ENCODE measurements at regions not wholly inside any gene's neighbourhood (a gene's known extent, or its start where the extent isn't known, plus 50 kb on each side); places are given as distances from the start of the nearest gene placed in this dataset.

GRCh38 chr2:220432645-220433044, 805.2 kb downstream of the SLC4A3 start:
- TF ChIP-seq SMC3 (conservative IDR thresholded peaks at IDR 0.05; ENCODE audit: poor library complexity): no peak
- TF ChIP-seq MXI1 (conservative IDR thresholded peaks at IDR 0.05; ENCODE audit: poor library complexity, severe bottlenecking): no peak
- TF ChIP-seq TAF1 (IDR thresholded peaks at IDR 0.05; ENCODE audit: low read depth): no peak
- TF ChIP-seq EZH2 (IDR thresholded peaks at IDR 0.05; ENCODE audit: borderline replicate concordance, insufficient read depth, low read length, poor library complexity, severe bottlenecking): no peak
- no peak for TF ChIP-seq CTCF (IDR thresholded peaks at IDR 0.05; ENCODE audit: poor library complexity, severe bottlenecking)
- TF ChIP-seq REST (IDR thresholded peaks at IDR 0.05; ENCODE audit: borderline replicate concordance): no peak
- TF ChIP-seq POLR2AphosphoS5 (IDR thresholded peaks at IDR 0.05): no peak
- no peak for TF ChIP-seq EP300 (conservative IDR thresholded peaks at IDR 0.05; ENCODE audit: poor library complexity, severe bottlenecking)
- no peak for TF ChIP-seq RAD21 (conservative IDR thresholded peaks at IDR 0.05)
- H3F3A ChIP-seq (ENCODE audit: insufficient read depth, low read length, poor library complexity, severe bottlenecking): no peaks in the 10 kb centered on the region
- no peaks in the 10 kb centered on the region for H3K79me2 ChIP-seq (replicated peaks; ENCODE audit: insufficient read depth, low read length)
- H2AFZ ChIP-seq (ENCODE audit: low read depth, low read length): no peak overlapping the region
- H3K4me3 ChIP-seq (ENCODE audit: low read length): no peak overlapping the region
- no peaks in the 10 kb centered on the region for H3K36me3 ChIP-seq (ENCODE audit: insufficient read depth, low read length)
- no peaks in the 10 kb centered on the region for H4K20me1 ChIP-seq (ENCODE audit: insufficient read depth)
- no peak overlapping the region for H3K27ac ChIP-seq (ENCODE audit: low read length)
- no peaks in the 10 kb centered on the region for H3K27me3 ChIP-seq (ENCODE audit: insufficient read depth, low read depth, low read length)
- H3K9me3 ChIP-seq (ENCODE audit: low read length): no peaks in the 10 kb centered on the region
- no peak overlapping the region for H3K9ac ChIP-seq (ENCODE audit: low read length)
- no peak overlapping the region for H3K4me2 ChIP-seq (ENCODE audit: low read length)
- no peaks in the 10 kb centered on the region for H3K9me2 ChIP-seq (ENCODE audit: insufficient read depth, low read length)

- H2AFZ ChIP-seq (ENCODE audit: low read depth, low read length): no peak overlapping the region
- H3K27me3 ChIP-seq (ENCODE audit: insufficient read depth, low read depth, low read length): no peaks in the 10 kb centered on the region
- H3K4me3 ChIP-seq (ENCODE audit: low read length): no peak overlapping the region
- H4K20me1 ChIP-seq (ENCODE audit: insufficient read depth): no peaks in the 10 kb centered on the region
- no peaks in the 10 kb centered on the region for H3K9me3 ChIP-seq (ENCODE audit: low read length)
- no peaks in the 10 kb centered on the region for H3K79me2 ChIP-seq (replicated peaks; ENCODE audit: insufficient read depth, low read length)
- no peaks in the 10 kb centered on the region for H3F3A ChIP-seq (ENCODE audit: insufficient read depth, low read length, poor library complexity, severe bottlenecking)
- no peaks in the 10 kb centered on the region for H3K9me2 ChIP-seq (ENCODE audit: insufficient read depth, low read length)
- no peak overlapping the region for H3K4me2 ChIP-seq (ENCODE audit: low read length)
- no peak overlapping the region for H3K9ac ChIP-seq (ENCODE audit: low read length)
- no peak overlapping the region for H3K27ac ChIP-seq (ENCODE audit: low read length)
- TF ChIP-seq RAD21 (conservative IDR thresholded peaks at IDR 0.05) (no peak), CTCF (IDR thresholded peaks at IDR 0.05; ENCODE audit: poor library complexity, severe bottlenecking) (no peak), TAF1 (IDR thresholded peaks at IDR 0.05; ENCODE audit: low read depth) (no peak), POLR2AphosphoS5 (IDR thresholded peaks at IDR 0.05) (no peak), EZH2 (IDR thresholded peaks at IDR 0.05; ENCODE audit: borderline replicate concordance, insufficient read depth, low read length, poor library complexity, severe bottlenecking) (no peak), MXI1 (conservative IDR thresholded peaks at IDR 0.05; ENCODE audit: poor library complexity, severe bottlenecking) (no peak), EP300 (conservative IDR thresholded peaks at IDR 0.05; ENCODE audit: poor library complexity, severe bottlenecking) (no peak)
- H3K36me3 ChIP-seq (ENCODE audit: insufficient read depth, low read length): no peaks in the 10 kb centered on the region
Measured at GRCh38 chr2:220433131-220433530, 805.7 kb downstream of the SLC4A3 start.
